ENCODE measurements at regions not wholly inside any gene's neighbourhood (a gene's known extent, or its start where the extent isn't known, plus 50 kb on each side); places are given as distances from the start of the nearest gene placed in this dataset.
"Not testable (repeated sequence)": the region's sequence is repeated elsewhere in the genome, so short reads cannot be mapped to it uniquely, and the experiment has no call there.

DNA sequence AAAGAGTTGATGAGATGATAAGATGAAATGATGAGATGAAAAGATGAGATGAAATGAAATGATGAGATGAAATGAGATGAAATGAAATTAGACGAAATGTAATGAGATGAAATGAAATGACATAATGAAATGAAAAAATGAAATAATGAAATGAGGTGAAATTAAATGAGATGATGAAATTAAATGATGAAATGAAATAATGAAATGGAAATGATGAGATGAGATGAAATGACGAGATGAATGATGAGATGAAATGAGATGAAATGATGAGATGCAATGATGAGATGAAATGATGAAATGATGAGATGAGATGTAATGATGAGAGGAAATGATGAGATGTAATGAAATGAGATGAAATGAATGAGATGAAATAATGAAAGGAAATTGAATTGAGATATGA, 339.3 kb upstream of the PLGLB1 start:
- TF ChIP-seq POLR2A, CTCF (IDR thresholded peaks at IDR 0.05): not testable (repeated sequence)
